NT2/D1 (cell line): ENCODE measurements at regions not wholly inside any gene's neighbourhood (a gene's known extent, or its start where the extent isn't known, plus 50 kb on each side); places are given as distances from the start of the nearest gene placed in this dataset.

Experiments
- YY1 ChIP-seq: IDR thresholded peaks from 2 replicates; pipeline ENCODE4 v1.6.1; 2011; ENCODE audit not compliant: insufficient read length, insufficient read depth
- ZNF274 ChIP-seq: IDR thresholded peaks from 2 replicates; pipeline ENCODE4 v1.6.1; 2011; ENCODE audit warnings: mild to moderate bottlenecking, low read depth, low read length

DNA sequence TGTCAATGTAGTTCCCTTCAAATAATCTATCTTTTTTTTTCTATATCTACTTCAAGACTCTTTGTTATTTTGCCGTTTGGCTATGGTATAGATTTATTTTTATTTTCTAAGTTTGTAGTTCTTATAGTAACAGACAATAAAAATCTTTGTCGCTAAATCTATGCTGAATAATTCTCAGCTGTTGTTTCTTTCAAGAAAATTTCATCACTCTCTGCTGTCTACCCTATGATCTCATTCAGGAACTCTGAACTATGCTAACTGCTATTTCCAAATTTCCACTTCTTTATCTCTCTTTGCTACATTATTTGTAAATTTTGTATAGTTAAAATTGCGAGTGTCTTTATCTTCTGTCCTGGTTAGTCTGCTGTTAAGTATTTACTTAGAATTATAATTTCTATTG, 353.6 kb downstream of the LRFN5 start:
- TF ChIP-seq ZNF274 = no peak
- no peak for TF ChIP-seq YY1
